Right lobe of liver (tissue), 4 donors: ENCODE measurements at regions not wholly inside any gene's neighbourhood (a gene's known extent, or its start where the extent isn't known, plus 50 kb on each side); places are given as distances from the start of the nearest gene placed in this dataset.
"Not testable (repeated sequence)": the region's sequence is repeated elsewhere in the genome, so short reads cannot be mapped to it uniquely, and the experiment has no call there.

Source experiments
- CTCF ChIP-seq, 4 donors: fragments of 200-600 bp in 3 of 4; fragments of 450-650 bp in 1 of 4; IDR thresholded peaks; one replicate each; pipeline versions ENCODE4 v1.5.1 to v1.8.0; 2016 to 2022; ENCODE audit warnings: antibody characterized with exemption in 4 of 4, mild to moderate bottlenecking in 2 of 4
- POLR2A ChIP-seq: fragments of 450-650 bp; IDR thresholded peaks from one replicate; pipeline ENCODE4 v1.6.1; 2017; ENCODE audit warnings: antibody characterized with exemption, mild to moderate bottlenecking
- donor health status: DM: no; HTN: no; CAD: no.
- donor health status: DM: no; HTN: no; CAD: no.
- donor health status: DM: no; HTN: yes; CAD: no.

GRCh38 chr10:31228780-31229179 lies 90.2 kb upstream of the ZEB1 start:
- TF ChIP-seq CTCF (IDR thresholded peaks at IDR 0.05); POLR2A: not testable (repeated sequence)
